GM21367 (cell line): ENCODE measurements at regions not wholly inside any gene's neighbourhood (a gene's known extent, or its start where the extent isn't known, plus 50 kb on each side); places are given as distances from the start of the nearest gene placed in this dataset.

ENCODE experiments used
- ATAC-seq: cut with Tn5 transposase; IDR thresholded peaks from one replicate; pipeline ENCODE4 v1.9.1; 2021; ENCODE audit not compliant: unreplicated experiment

DNA sequence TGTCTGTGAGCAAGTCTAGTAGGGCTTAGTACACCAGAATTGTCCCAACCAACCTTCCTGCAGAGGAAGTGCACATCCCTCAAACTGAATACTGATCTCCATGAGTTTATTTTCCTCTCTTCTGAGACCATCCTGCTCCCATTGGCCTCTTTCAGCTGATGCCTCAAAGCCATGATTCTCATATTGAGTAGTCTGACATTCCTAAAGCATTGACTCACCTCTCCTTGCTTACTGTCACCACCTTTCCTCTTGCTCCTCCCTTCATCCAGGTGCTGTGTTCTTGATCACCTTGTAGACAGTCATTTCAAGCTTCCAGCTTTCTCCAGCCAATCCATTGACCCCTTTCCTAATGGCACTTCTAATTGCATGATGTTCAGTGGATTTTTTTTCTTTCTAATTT, 583.7 kb upstream of the USP15 start:
- ATAC-seq, result no peak

DNA sequence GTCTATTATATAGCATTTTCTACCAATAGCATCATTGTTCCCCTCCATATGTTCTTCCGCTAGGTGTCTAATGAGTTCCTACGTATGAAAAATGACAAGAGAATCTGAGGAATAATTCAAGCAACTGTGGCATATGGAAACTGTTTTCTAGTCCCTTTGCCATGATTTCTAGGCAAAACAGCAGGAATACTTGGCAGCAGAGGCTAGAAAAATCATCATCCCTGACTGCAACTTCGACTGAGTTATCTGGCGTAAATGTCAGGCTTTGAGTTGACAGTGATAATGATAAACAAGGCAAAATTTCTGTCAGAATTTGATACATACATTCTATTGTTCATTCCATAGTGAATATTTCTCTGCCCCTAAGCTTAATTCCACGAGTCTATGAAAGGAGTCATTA, 572.8 kb upstream of the USP15 start:
- no peak for ATAC-seq

DNA sequence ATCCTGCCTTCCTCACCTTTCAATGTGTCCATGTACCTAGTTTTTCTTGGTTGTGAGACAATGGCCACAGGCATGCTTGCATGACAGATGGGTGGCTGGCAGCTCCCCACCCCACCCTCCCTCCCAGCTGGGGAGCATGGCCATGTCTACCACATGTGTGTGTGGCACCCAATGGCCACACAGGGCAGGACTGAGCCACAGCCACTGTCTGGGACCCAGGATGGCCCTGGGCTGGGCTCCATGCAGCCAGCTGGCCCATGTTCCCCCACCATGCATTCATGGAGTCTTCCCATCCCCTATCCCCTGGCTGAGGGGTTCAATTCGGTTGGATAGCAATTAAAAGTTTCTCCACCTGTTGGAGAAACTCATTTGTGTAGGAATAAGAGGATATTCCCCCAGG, 566.0 kb upstream of the USP15 start:
- ATAC-seq, result no peak

DNA sequence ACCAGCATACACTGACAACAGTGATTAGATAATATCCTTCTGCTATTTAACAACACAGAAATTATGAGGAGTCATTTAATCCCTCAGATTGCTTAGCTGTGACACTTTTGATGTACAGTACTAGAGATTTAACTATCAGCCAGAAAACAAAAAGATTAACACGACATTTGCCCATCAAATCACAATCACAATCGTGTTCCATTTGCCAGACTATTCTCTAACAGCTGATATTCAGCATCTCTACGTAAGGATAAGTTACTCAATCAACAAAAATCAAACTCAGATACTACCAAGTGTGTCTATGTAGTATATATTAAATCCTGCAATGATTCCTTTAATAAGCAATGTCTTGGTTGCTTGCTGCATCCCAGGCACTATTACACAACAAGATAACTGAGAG, 558.7 kb upstream of the USP15 start:
- no peak for ATAC-seq

DNA sequence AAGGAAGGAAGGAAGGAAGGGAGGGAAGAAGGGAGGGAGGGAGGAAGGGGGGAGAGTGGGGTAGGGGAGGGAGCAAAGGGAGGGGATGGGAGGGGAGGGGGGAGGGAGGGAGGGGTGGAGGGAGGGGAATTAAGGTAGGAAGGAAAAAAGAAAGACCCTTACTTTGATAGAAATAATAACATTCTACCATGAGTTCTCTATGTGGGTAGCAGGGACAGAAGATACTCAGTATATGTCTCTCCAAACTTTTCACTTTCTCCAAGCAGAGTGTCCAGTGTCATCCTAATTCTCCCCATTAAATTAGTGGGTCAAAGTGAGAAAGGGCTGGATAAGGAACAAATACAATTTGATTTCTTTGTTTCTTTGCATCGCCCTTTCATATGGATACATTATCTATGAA, 553.4 kb upstream of the USP15 start:
- ATAC-seq, result no peak

DNA sequence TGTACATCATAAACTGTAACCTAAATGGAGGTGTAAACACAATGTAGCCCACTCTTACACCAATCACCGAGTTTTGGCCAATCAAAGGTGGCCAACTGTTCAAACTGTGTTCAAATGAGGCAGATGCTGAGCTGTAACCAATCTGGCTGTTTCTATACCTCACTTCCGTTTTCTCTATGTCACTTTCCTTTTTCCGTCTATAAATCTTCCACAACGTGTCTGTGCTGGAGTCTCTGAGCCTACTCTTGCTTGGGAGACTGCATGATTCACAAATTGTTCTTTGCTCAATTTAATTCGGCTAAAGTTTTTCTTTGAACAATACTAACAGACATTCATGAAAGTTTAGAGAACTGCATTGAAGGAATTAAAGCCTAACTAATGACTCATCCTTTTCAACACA, 547.1 kb upstream of the USP15 start:
- no peak for ATAC-seq

DNA sequence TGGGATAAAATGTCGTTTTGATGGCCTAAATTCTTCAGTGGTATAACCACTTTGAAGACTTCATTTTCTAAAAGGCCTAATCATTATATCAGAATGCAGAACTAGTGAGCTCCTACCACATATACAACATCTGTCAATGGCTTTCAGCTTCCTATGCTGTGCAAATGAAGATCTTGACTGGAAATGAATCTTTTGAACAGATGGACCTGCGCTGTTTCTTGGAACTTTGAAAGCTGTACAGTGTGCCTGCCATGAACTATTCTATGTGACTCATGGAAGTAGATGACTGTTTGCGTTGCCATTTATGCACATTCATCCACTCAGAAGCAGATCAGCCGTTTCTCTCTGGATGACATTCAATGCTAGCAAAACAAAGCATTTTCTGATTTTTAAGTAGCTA, 542.2 kb upstream of the USP15 start:
- no peak for ATAC-seq

DNA sequence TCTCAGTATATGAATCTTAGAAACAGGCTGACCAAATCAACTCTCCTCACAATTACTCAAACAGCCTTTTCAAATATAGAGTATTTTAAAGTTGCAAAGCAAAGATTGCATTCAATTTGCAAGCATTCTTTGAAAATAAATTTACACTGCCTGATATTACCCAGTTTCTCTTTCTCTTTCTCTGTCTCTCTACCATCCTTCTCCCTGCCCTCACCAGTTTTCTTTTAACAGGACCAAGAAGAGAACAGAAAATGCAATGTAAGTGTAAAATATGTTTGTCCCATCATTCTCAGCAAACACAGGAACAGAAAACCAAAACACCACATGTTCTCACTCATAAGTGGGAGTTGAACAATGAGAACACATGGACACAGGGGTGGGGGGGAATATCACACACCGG, 520.3 kb upstream of the USP15 start:
- no peak for ATAC-seq

DNA sequence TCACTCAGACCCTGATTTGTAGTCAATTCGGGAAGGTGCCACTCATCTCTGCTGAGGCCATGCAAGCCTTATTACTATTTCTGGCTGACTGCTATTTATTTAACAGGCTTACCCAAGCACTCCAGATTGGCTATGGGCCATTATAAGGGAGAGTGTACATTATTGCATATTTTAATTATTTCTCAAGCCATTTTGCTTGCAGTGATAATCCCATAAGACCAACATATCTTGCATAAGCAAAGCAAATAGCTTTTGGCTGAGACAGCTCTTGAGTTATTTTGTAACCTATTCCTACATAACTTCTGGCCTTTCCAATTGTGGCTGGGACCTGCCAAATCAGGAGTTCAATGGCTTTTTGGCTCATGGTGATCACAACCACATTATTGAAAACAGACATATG, 509.6 kb upstream of the USP15 start:
- no peak for ATAC-seq

DNA sequence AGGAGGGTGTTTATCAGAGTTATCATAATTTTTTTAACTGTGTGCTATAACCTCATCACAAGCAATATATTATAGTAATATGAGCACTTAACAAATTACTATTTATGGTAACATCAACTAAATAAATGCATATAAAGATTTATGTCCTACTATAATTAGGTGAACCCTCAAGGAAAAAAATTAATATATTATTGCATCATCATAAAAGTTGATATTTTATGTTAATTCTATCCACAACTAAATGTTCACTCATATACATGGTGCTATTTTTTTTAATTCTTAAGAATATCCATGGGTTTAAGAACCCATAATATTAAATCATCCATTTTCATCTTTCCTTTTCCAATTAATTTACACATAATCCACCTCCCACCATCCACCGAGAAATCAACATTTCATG, 506.0 kb upstream of the USP15 start:
- no peak for ATAC-seq

DNA sequence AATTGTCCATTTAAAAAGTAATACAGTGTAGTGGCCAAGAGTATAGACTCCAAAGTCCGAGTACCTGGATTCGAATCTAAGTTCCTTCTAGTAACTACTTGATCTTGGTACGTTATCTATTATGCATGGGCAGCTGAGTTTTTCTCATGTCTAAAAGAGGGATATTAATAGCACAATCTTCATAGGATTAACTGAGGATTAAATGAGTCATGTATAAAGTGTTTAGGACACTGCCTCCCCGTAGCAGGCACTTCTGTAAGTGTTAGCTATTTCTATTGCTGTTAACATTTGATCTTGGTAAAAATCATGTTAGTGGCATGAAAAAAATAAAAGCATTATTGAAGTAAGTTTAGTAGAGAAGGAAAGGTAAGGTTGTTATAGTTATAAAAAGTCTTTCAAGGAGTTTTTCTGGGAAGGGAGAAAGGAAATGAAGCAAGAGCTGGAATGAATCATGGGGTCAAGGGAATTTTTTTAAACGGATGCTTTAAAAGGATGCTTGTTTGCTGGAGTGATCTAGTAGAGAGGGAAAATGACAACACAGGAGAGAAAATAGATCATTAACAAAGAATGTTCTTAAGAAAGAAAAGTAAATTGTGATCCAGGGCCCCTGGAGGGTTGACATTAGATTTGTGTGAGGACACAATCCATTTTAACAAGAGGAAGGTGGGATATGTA, 502.2 kb upstream of the USP15 start:
- ATAC-seq, result no peak

DNA sequence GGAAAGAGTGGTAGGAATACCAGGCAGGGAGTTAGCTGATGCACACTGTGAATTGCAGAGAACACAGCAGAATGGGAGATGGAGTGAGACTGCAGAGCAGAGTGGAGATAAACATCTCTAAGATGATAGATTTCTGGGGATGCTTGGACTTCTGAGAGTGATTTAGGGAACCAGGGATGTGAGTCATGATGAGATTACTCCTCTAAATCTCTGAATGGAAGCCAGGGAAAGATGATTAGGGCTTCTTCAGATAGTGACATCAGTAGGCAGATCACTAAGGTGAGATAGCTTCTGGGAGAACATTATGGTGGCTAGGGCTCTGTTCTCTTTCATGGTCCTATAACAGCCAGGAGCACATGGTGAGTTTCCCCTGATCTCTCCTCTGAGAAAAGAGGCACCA, 501.5 kb upstream of the USP15 start:
- no peak for ATAC-seq

DNA sequence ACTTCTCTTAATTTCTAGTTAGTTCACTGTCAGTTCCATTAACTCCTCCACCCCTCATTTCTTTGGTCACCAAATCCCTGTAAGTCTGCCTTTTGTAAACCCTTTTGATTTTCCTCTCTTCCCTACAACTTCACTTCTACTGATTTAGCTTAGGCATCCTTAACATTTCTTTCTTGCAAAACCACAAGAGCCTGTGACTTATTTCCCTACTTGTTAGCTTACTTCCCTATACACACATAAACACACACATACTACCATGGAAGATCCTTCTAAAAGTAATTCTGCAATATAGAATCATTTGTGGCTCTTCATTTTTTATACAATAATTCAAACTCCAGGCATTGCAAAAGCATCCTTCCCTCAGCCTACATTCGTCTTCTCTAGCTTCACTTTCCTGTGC, 494.3 kb upstream of the USP15 start:
- ATAC-seq, result no peak

DNA sequence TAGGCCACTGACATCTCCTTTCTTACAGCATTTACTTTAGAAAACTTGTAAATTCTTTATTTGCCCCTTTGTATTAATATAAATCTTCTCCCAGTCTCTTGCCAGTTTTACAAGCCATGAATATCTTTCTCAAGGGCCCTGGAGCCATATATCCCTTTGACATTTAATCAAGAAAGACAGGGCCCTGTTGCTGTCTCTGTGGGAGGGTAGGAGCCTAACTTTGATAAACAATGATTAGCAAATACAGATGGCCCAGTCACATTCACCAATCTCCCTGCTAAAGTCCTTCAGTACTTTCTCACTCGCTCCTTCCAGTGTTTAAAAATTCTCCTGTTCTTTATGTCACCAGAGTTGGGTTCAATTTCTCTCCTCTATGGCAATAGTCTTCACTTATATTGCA, 479.8 kb upstream of the USP15 start:
- ATAC-seq, result no peak

DNA sequence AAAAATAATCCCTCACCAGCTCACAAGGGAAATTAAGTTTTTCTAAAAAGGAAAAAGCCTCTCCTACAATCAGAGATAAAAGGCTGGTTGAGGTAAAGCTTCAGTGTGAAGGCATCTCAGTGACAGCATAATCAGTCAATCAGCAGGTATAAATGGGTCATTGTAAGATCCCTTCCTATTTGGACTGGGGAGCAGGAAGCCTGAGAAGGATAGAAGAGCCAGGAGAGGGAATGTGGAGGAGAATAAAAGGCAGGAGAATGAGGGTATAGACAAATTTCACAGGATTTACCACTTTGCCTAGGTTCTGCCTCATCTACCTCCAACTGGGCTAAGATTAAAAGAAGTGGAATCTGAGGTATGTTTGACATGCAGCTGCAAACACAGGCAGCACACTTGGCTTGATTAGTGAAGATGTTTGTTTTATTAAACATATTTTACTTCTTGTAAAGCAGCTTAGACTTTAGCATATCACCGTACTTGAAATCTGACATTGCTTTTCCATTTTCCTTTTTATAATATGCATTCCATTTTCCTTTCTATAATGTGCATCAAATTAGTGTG, 479.1 kb upstream of the USP15 start:
- no peak for ATAC-seq

DNA sequence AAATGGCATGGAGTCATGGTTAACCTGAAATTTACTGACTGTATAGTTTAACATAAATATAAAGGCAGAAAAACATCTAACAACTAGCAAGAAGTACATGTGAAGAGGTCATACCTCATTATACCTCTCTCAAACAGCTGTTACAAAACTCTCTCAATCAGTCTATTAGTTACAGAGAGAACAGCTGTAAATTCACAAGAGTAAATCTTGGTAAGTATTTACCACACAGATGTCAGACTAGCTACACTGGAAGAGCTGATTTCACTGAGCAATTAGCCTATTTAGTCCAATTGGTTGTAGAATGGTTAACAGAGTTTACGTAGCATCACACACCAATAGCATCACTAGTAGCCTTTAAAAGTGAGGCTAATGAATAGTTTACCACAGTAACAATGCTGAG, 463.4 kb upstream of the USP15 start:
- ATAC-seq, result no peak

DNA sequence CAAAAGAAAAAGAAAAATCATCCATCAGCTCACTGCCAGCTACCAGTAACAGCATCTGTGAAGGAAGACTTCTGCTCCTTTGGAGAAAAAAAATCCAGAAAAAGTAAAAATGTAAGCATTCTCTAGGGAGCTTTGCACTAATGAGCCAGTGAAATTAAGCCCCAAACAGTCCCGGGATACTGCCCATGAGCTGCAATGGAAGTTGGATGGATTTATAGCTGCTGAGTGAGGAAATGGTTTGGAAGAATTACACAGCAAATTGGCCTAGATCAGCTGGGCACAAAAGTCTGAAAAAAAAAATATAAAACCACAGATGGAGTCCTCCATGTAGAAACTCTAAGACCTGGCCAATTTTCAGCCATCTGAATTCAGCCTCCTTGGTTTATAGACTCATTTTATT, 462.9 kb upstream of the USP15 start:
- no peak for ATAC-seq

DNA sequence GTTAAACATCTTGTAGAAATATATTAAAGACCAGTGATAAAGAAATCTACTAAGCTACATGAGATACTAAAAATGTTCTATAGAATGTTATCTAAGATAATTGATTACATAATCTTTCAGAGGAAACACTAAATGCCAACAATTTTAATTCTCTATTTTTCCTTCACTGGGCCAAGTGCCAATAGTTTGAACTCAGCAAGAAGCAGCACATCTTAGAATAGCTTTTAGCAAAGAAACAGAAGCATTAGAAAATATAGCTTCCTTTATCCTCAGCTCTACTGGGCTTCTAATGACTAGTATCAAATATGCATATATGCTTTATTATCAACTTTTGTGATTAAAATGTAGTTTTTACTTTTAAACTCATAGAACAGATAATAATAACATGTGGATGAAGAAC, 461.4 kb upstream of the USP15 start:
- ATAC-seq, result no peak

DNA sequence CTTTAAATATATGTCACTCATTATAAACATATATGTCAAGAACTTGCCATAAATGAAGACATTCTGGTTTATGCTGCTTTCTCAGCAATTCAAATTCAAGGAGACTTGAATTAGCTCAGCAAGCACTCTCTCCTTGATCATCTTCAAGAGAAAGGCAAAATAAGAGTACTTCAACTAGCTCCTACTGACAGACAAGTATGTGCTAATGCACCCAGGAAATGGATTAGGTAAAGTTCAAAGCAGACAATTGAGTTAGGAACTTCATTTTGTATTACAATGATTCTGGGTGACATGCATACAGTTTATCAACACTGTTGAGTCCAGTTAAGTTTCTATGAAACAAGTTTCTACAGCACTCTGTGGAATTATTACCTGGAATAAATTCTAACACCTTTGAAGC, 455.9 kb upstream of the USP15 start:
- ATAC-seq, result no peak

DNA sequence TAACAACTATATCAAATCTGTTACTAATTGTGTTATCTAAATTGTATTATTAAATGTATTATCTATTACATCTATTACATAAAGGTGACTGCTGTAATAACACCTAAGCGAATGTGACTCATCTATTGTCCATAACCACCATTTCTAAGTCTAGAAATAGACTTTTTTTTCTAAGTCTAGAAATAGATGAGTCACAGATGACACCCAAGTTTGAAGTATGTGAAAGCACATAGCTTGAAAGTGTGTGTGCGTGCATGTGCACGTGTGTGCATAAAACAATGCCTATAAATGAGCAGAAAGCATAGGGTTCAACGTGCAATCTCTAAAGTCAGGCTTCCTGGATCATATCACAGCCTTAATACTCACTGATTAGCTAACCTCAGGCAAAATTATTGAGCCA, 451.3 kb upstream of the USP15 start:
- no peak for ATAC-seq

DNA sequence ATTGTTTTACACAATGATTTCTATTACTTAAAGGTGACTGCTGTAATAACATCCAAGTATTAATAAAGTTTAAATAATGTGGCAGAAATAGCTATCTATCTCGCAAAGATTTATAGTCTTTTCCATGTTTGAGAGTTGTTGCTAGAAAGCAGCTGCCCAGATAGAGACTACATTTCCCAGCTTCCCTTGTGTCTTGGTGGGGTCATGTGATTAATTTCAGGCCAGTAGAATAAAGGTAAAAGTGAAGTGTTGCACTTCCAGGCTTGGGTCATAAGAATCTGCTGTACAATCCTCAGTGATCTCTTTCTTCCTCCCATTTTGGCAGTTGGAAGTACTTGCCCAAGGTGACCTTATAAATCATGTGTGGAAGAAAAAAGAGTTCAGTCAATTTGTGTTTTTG, 449.7 kb upstream of the USP15 start:
- no peak for ATAC-seq

DNA sequence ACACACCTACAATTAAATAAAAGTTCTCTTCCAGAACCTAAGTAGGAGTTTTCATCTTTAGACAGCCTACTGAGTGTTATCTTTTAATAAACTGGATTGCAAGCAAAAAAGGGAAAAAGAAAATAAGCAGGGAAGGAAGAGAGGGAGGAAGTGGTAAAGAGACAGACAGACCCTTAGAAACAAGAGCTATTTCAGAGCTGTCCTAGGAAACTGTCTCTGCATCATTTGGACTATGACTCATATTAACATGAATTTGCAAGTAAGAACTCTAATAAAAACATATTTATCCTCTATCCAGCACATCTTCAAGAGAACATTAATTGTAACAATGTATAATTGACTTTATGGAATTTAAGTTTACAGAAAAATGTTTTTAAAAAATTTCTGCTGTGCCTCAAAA, 438.8 kb upstream of the USP15 start:
- no peak for ATAC-seq

DNA sequence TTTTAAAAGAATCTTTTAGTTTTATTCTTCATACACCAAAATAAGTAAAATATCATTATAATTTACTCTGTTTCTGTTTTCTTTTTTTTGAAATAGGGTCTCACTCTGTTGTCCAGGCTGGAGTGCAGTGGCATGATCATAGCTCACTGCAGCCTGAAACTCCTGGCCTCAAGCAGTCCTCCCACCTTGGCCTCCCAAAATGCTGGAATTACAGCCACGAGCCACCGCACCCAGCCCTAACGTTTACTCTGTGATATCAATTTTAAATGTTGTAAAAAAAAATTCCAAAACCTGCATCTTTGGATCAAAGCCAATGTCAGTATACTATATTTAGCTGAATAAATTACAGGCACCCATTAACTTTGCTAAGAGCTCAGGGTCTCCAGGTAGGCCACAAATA, 437.1 kb upstream of the USP15 start:
- no peak for ATAC-seq
